ENCODE measurements at regions not wholly inside any gene's neighbourhood (a gene's known extent, or its start where the extent isn't known, plus 50 kb on each side); places are given as distances from the start of the nearest gene placed in this dataset.

DNA sequence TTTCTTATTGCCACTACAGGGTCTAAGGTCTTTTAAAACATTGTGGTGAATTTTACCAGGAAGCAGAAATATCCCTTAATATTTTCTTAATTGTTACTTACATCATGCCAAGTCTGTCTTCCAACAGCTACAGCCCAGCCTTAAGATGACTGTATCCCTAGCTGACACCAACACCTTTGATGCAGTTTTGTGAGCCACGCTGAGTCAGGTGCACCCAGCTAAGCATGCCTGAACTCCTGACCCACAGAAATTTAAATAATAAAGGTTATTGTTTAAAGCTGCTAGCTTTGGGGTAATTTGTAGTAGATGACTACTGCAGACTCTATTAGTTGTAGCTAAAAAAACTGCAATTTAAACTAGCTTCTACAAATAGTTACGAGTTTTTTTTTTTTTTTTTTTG, 1757.9 kb upstream of the LRRTM1 start:
- no peak for TF ChIP-seq CTCF (IDR thresholded peaks at IDR 0.05; ENCODE audit: extremely low read depth, insufficient read depth, missing control alignments)
- in situ Hi-C loops (cut with MboI; ENCODE audit: low pct_unique_long_range_greater_than_20kb, low sequenced_read_pairs, unreplicated experiment) = no loop called here
- no peak for DNase-seq (ENCODE audit: low spot score)

- in situ Hi-C loops (cut with MboI; ENCODE audit: low pct_unique_long_range_greater_than_20kb, low sequenced_read_pairs, unreplicated experiment) = no loop called here
- TF ChIP-seq CTCF (IDR thresholded peaks at IDR 0.05; ENCODE audit: extremely low read depth, insufficient read depth, missing control alignments) = no peak
- DNase-seq (ENCODE audit: low spot score) = no peak
Observed at GRCh38 chr2:82055846-82056245, 1751.3 kb upstream of the LRRTM1 start.

GRCh38 chr2:82043867-82044266, 1739.3 kb upstream of the LRRTM1 start:
- DNase-seq (ENCODE audit: low spot score) = no peak
- TF ChIP-seq CTCF (IDR thresholded peaks at IDR 0.05; ENCODE audit: extremely low read depth, insufficient read depth, missing control alignments) = no peak
- in situ Hi-C loops (cut with MboI; ENCODE audit: low pct_unique_long_range_greater_than_20kb, low sequenced_read_pairs, unreplicated experiment) = no loop called here

- no peak for DNase-seq (ENCODE audit: low spot score)
- in situ Hi-C loops (cut with MboI; ENCODE audit: low pct_unique_long_range_greater_than_20kb, low sequenced_read_pairs, unreplicated experiment) = no loop called here
- TF ChIP-seq CTCF (IDR thresholded peaks at IDR 0.05; ENCODE audit: extremely low read depth, insufficient read depth, missing control alignments) = no peak
Observed at GRCh38 chr2:82027921-82028615, 1723.5 kb upstream of the LRRTM1 start.

DNA sequence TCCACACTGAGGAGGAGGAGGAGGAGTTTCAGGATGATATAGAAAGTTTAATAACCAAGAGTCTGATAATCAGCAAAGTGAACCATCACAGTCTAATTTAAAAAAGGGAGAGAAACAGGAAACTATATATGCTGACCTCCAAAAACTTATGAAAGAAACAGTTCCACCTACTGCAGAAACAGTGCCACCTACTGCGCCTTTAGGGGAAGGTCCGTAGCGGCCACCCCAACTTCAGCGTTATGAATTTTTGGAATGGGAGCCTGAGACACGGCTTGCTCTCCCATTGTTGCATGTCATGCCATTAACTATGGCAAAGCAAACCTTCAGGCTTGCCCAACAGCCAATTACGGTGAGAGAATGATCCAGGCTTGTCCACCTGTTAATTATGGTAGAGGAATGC, 1719.2 kb upstream of the LRRTM1 start:
- no peak for DNase-seq (ENCODE audit: low spot score)
- in situ Hi-C loops (cut with MboI; ENCODE audit: low pct_unique_long_range_greater_than_20kb, low sequenced_read_pairs, unreplicated experiment) = no loop called here
- peak; percentile 36 for TF ChIP-seq CTCF (IDR thresholded peaks at IDR 0.05; ENCODE audit: extremely low read depth, insufficient read depth, missing control alignments)

GRCh38 chr2:82013641-82014040, 1709.1 kb upstream of the LRRTM1 start:
- no peak for DNase-seq (ENCODE audit: low spot score)
- in situ Hi-C loops (cut with MboI; ENCODE audit: low pct_unique_long_range_greater_than_20kb, low sequenced_read_pairs, unreplicated experiment) = no loop called here
- no peak for TF ChIP-seq CTCF (IDR thresholded peaks at IDR 0.05; ENCODE audit: extremely low read depth, insufficient read depth, missing control alignments)

All from GM13977 (cell line).